ENCODE measurements at regions not wholly inside any gene's neighbourhood (a gene's known extent, or its start where the extent isn't known, plus 50 kb on each side); places are given as distances from the start of the nearest gene placed in this dataset.

DNA sequence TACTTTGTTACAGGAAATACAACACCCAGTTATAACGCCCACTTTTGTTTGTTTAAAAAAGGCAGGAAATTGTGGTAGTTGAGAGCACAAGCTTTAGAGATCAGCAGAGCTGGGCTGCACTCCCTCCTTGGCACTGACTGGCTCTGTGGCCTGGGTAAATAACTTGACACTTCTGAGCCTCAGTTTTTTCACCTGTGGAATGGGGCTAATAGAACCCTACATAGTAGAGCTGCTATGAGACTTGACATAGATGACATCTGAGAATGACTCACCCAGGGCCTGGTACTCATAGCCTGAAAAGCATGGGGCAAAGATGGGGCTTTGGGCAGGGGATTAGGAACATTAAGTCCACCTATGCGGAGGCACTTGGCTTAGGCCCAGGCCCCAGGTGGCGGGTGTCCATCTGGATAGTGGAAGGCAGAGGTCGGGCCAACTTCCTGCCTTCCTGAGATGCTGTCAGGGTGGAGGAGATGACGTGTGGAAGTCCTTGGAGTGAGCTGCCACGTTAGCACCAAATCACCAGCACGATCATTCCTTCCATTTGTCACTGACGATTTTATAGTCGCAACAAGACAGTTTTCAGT, 159.1 kb downstream of the KATNAL1 start:
- no peaks in the 10 kb centered on the region for H3K4me1 ChIP-seq (ENCODE audit: control insufficient read depth, insufficient read depth, low read length)
- no peak overlapping the region for H3K27ac ChIP-seq (ENCODE audit: extremely low read depth, low read depth, low read length)
- H3K9me3 ChIP-seq (ENCODE audit: control insufficient read depth, insufficient read depth, low read depth, low read length), result no peaks in the 10 kb centered on the region
- TF ChIP-seq ZNF596 (tag by site-specific recombination; IDR thresholded peaks at IDR 0.05) (no peak), ZNF707 (tag by site-specific recombination; IDR thresholded peaks at IDR 0.05) (no peak), ZNF76 (tag by site-specific recombination; IDR thresholded peaks at IDR 0.05; ENCODE audit: borderline replicate concordance, low read depth) (no peak), ZNF2 (tag by site-specific recombination; IDR thresholded peaks at IDR 0.05) (no peak), ZNF791 (tag by site-specific recombination; IDR thresholded peaks at IDR 0.05) (no peak), ZNF350 (tag by site-specific recombination; IDR thresholded peaks at IDR 0.05) (no peak), ZEB2 (tag by site-specific recombination; IDR thresholded peaks at IDR 0.05) (no peak), ZNF266 (tag by site-specific recombination; IDR thresholded peaks at IDR 0.05; ENCODE audit: low read depth) (no peak), ZNF16 (tag by site-specific recombination; IDR thresholded peaks at IDR 0.05; ENCODE audit: low read depth) (no peak), ZNF302 (tag by site-specific recombination; IDR thresholded peaks at IDR 0.05; ENCODE audit: low read depth) (no peak)
- TF ChIP-seq, protein P1, sequence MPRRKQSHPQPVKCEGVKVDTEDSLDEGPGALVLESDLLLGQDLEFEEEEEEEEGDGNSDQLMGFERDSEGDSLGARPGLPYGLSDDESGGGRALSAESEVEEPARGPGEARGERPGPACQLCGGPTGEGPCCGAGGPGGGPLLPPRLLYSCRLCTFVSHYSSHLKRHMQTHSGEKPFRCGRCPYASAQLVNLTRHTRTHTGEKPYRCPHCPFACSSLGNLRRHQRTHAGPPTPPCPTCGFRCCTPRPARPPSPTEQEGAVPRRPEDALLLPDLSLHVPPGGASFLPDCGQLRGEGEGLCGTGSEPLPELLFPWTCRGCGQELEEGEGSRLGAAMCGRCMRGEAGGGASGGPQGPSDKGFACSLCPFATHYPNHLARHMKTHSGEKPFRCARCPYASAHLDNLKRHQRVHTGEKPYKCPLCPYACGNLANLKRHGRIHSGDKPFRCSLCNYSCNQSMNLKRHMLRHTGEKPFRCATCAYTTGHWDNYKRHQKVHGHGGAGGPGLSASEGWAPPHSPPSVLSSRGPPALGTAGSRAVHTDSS (tag by site-specific recombination; IDR thresholded peaks at IDR 0.05), result no peak
- TF ChIP-seq, protein P2, sequence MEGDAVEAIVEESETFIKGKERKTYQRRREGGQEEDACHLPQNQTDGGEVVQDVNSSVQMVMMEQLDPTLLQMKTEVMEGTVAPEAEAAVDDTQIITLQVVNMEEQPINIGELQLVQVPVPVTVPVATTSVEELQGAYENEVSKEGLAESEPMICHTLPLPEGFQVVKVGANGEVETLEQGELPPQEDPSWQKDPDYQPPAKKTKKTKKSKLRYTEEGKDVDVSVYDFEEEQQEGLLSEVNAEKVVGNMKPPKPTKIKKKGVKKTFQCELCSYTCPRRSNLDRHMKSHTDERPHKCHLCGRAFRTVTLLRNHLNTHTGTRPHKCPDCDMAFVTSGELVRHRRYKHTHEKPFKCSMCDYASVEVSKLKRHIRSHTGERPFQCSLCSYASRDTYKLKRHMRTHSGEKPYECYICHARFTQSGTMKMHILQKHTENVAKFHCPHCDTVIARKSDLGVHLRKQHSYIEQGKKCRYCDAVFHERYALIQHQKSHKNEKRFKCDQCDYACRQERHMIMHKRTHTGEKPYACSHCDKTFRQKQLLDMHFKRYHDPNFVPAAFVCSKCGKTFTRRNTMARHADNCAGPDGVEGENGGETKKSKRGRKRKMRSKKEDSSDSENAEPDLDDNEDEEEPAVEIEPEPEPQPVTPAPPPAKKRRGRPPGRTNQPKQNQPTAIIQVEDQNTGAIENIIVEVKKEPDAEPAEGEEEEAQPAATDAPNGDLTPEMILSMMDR (tag by site-specific recombination; IDR thresholded peaks at IDR 0.05), result no peak
- TF ChIP-seq, protein P3, sequence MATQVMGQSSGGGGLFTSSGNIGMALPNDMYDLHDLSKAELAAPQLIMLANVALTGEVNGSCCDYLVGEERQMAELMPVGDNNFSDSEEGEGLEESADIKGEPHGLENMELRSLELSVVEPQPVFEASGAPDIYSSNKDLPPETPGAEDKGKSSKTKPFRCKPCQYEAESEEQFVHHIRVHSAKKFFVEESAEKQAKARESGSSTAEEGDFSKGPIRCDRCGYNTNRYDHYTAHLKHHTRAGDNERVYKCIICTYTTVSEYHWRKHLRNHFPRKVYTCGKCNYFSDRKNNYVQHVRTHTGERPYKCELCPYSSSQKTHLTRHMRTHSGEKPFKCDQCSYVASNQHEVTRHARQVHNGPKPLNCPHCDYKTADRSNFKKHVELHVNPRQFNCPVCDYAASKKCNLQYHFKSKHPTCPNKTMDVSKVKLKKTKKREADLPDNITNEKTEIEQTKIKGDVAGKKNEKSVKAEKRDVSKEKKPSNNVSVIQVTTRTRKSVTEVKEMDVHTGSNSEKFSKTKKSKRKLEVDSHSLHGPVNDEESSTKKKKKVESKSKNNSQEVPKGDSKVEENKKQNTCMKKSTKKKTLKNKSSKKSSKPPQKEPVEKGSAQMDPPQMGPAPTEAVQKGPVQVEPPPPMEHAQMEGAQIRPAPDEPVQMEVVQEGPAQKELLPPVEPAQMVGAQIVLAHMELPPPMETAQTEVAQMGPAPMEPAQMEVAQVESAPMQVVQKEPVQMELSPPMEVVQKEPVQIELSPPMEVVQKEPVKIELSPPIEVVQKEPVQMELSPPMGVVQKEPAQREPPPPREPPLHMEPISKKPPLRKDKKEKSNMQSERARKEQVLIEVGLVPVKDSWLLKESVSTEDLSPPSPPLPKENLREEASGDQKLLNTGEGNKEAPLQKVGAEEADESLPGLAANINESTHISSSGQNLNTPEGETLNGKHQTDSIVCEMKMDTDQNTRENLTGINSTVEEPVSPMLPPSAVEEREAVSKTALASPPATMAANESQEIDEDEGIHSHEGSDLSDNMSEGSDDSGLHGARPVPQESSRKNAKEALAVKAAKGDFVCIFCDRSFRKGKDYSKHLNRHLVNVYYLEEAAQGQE (tag by site-specific recombination; IDR thresholded peaks at IDR 0.05), result no peak
- TF ChIP-seq, protein P4, sequence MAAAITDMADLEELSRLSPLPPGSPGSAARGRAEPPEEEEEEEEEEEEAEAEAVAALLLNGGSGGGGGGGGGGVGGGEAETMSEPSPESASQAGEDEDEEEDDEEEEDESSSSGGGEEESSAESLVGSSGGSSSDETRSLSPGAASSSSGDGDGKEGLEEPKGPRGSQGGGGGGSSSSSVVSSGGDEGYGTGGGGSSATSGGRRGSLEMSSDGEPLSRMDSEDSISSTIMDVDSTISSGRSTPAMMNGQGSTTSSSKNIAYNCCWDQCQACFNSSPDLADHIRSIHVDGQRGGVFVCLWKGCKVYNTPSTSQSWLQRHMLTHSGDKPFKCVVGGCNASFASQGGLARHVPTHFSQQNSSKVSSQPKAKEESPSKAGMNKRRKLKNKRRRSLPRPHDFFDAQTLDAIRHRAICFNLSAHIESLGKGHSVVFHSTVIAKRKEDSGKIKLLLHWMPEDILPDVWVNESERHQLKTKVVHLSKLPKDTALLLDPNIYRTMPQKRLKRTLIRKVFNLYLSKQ (tag by site-specific recombination; IDR thresholded peaks at IDR 0.05; ENCODE audit: borderline replicate concordance), result no peak
- TF ChIP-seq, protein P5, sequence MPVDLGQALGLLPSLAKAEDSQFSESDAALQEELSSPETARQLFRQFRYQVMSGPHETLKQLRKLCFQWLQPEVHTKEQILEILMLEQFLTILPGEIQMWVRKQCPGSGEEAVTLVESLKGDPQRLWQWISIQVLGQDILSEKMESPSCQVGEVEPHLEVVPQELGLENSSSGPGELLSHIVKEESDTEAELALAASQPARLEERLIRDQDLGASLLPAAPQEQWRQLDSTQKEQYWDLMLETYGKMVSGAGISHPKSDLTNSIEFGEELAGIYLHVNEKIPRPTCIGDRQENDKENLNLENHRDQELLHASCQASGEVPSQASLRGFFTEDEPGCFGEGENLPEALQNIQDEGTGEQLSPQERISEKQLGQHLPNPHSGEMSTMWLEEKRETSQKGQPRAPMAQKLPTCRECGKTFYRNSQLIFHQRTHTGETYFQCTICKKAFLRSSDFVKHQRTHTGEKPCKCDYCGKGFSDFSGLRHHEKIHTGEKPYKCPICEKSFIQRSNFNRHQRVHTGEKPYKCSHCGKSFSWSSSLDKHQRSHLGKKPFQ (tag by site-specific recombination; IDR thresholded peaks at IDR 0.05), result no peak
- no peak overlapping the region for H3K4me3 ChIP-seq (ENCODE audit: low read depth, low read length)
- ChIA-PET POLR2A (no interaction called here), CTCF (interaction anchor here (1.0 kb wide), 1 partner anchor 1284 kb away, joined by 3 read pairs; no protein-coding TSS in a partner anchor)
- no peaks in the 10 kb centered on the region for H3K36me3 ChIP-seq (ENCODE audit: control insufficient read depth in 2 of 2, insufficient read depth in 1 of 2, low read length in 2 of 2)
